Neural cell (in vitro differentiated cells): ENCODE measurements at regions not wholly inside any gene's neighbourhood (a gene's known extent, or its start where the extent isn't known, plus 50 kb on each side); places are given as distances from the start of the nearest gene placed in this dataset.

ENCODE experiments used
- H2AFZ ChIP-seq: fragments of 200-600, 300-800 bp; sonication (generic), shearing (Covaris generic); 2 replicates; pipeline ENCODE4 v1.6.0; 2014; ENCODE audit warnings: low read depth, mild to moderate bottlenecking, antibody characterized with exemption, low read length, moderate library complexity
- H3F3A ChIP-seq: fragments of 200-600 bp; shearing (Covaris generic); 2 replicates; pipeline ENCODE4 v1.6.1; 2016; ENCODE audit warnings: mild to moderate bottlenecking, moderate library complexity, mixed read lengths, antibody characterized with exemption, low read length; ENCODE audit not compliant: insufficient read depth, poor library complexity, severe bottlenecking
- H3K27ac ChIP-seq: fragments of 200-600, 300-800 bp; sonication (generic), shearing (Covaris generic); 2 replicates; pipeline ENCODE4 v1.5.1; 2014; ENCODE audit warnings: mild to moderate bottlenecking, low read length, moderate library complexity
- H3K27me3 ChIP-seq: fragments of 300-800, 200-600 bp; sonication (generic), shearing (Covaris generic); 2 replicates; pipeline ENCODE4 v1.6.0; 2014; ENCODE audit warnings: mild to moderate bottlenecking, low read depth, low read length, moderate library complexity; ENCODE audit not compliant: insufficient read depth
- H3K36me3 ChIP-seq: fragments of 300-800, 200-600 bp; sonication (generic), shearing (Covaris generic); 2 replicates; pipeline ENCODE4 v1.5.1; 2014; ENCODE audit warnings: mild to moderate bottlenecking, antibody characterized with exemption, low read length, moderate library complexity; ENCODE audit not compliant: insufficient read depth
- H3K4me2 ChIP-seq: fragments of 300-800, 200-600 bp; sonication (generic), shearing (Covaris generic); 2 replicates; pipeline ENCODE4 v1.6.0; 2014; ENCODE audit warnings: mild to moderate bottlenecking, low read length
- H3K4me3 ChIP-seq: fragments of 300-800, 200-600 bp; sonication (generic), shearing (Covaris generic); 2 replicates; pipeline ENCODE4 v1.5.1; 2014; ENCODE audit warnings: mild to moderate bottlenecking, low read length, moderate library complexity
- H3K79me2 ChIP-seq: fragments of 200-600 bp; shearing (Covaris generic); replicated peaks from 2 replicates; pipeline ENCODE4 v1.6.0; 2014; ENCODE audit warnings: mild to moderate bottlenecking, low read length, moderate library complexity; ENCODE audit not compliant: insufficient read depth
- H3K9ac ChIP-seq: fragments of 300-800, 200-600 bp; sonication (generic), shearing (Covaris generic); 2 replicates; pipeline ENCODE4 v1.6.1; 2016; ENCODE audit warnings: mild to moderate bottlenecking, low read length, mixed read lengths
- H3K9me2 ChIP-seq: fragments of 200-600 bp; shearing (Covaris generic); 2 replicates; pipeline ENCODE4 v1.6.1; 2016; ENCODE audit warnings: mild to moderate bottlenecking, low read length, mixed read lengths; ENCODE audit not compliant: insufficient read depth
- H3K9me3 ChIP-seq: fragments of 200-600, 300-800 bp; sonication (generic), shearing (Covaris generic); 2 replicates; pipeline ENCODE4 v1.6.1; 2016; ENCODE audit warnings: mild to moderate bottlenecking, mixed run types, low read length, moderate library complexity, mixed read lengths
- H4K20me1 ChIP-seq: fragments of 200-600 bp; shearing (Covaris generic); 2 replicates; pipeline ENCODE4 v1.6.1; 2016; ENCODE audit warnings: mild to moderate bottlenecking, mixed run types; ENCODE audit not compliant: insufficient read depth
- CTCF ChIP-seq: fragments of 450-650 bp; IDR thresholded peaks from 2 replicates; pipeline ENCODE4 v1.5.1; 2014; ENCODE audit warnings: antibody characterized with exemption, mild to moderate bottlenecking, moderate library complexity; ENCODE audit not compliant: poor library complexity, severe bottlenecking
- EP300 ChIP-seq: fragments of 450-650 bp; conservative IDR thresholded peaks from 2 replicates; pipeline ENCODE4 v1.6.1; 2014; ENCODE audit warnings: antibody characterized with exemption, mild to moderate bottlenecking, moderate library complexity; ENCODE audit not compliant: poor library complexity, severe bottlenecking
- EZH2 ChIP-seq: fragments of 200-600, 300-800 bp; shearing (Covaris generic), sonication (generic); IDR thresholded peaks from 2 replicates; pipeline ENCODE4 v1.6.1; 2014; ENCODE audit warnings: antibody characterized with exemption, low read length, borderline replicate concordance, mild to moderate bottlenecking; ENCODE audit not compliant: insufficient read depth, poor library complexity, severe bottlenecking
- MXI1 ChIP-seq: fragments of 450-650 bp; conservative IDR thresholded peaks from 2 replicates; pipeline ENCODE4 v1.6.1; 2014; ENCODE audit warnings: antibody characterized with exemption, mild to moderate bottlenecking; ENCODE audit not compliant: poor library complexity, severe bottlenecking
- POLR2AphosphoS5 ChIP-seq: IDR thresholded peaks from 2 replicates; pipeline ENCODE4 v1.6.1; 2012
- RAD21 ChIP-seq: fragments of 450-650 bp; conservative IDR thresholded peaks from 2 replicates; pipeline ENCODE4 v1.6.1; 2014; ENCODE audit warnings: antibody characterized with exemption, mild to moderate bottlenecking, moderate library complexity
- SMC3 ChIP-seq: fragments of 450-650 bp; conservative IDR thresholded peaks from 2 replicates; pipeline ENCODE4 v1.6.1; 2014; ENCODE audit warnings: antibody characterized with exemption, mild to moderate bottlenecking, moderate library complexity; ENCODE audit not compliant: poor library complexity
- TAF1 ChIP-seq: IDR thresholded peaks from 2 replicates; pipeline ENCODE4 v1.6.1; 2012; ENCODE audit warnings: low read depth
- TF ChIP-seq, protein P1 (sequence below): IDR thresholded peaks from 2 replicates; pipeline ENCODE4 v1.6.1; 2012; ENCODE audit warnings: borderline replicate concordance

DNA sequence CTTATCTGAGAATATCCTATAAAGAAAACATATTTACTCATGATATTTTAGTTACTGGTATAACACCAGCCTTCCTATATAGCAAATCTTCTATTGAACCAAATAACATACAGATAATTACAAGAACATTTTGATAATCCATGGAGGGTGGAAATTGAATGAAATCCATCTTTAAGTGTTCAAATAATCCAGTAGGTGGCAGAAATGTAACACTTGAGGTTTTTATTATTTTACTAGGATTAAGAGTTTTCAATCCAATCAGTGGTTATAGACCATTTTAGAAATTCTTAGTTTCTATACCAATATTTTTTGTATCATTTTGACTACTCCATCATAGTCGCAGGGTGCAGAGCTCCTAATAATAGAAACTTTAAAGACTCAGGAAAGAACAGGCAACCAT is 101.9 kb upstream of the KCNH8 start:
- TF ChIP-seq TAF1 (no peak), EP300 (no peak), RAD21 (peak; percentile 55), POLR2AphosphoS5 (no peak), EZH2 (no peak), CTCF (peak; percentile 53), SMC3 (peak; percentile 53), MXI1 (no peak)
- TF ChIP-seq, protein P1, sequence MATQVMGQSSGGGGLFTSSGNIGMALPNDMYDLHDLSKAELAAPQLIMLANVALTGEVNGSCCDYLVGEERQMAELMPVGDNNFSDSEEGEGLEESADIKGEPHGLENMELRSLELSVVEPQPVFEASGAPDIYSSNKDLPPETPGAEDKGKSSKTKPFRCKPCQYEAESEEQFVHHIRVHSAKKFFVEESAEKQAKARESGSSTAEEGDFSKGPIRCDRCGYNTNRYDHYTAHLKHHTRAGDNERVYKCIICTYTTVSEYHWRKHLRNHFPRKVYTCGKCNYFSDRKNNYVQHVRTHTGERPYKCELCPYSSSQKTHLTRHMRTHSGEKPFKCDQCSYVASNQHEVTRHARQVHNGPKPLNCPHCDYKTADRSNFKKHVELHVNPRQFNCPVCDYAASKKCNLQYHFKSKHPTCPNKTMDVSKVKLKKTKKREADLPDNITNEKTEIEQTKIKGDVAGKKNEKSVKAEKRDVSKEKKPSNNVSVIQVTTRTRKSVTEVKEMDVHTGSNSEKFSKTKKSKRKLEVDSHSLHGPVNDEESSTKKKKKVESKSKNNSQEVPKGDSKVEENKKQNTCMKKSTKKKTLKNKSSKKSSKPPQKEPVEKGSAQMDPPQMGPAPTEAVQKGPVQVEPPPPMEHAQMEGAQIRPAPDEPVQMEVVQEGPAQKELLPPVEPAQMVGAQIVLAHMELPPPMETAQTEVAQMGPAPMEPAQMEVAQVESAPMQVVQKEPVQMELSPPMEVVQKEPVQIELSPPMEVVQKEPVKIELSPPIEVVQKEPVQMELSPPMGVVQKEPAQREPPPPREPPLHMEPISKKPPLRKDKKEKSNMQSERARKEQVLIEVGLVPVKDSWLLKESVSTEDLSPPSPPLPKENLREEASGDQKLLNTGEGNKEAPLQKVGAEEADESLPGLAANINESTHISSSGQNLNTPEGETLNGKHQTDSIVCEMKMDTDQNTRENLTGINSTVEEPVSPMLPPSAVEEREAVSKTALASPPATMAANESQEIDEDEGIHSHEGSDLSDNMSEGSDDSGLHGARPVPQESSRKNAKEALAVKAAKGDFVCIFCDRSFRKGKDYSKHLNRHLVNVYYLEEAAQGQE: no peak

DNA sequence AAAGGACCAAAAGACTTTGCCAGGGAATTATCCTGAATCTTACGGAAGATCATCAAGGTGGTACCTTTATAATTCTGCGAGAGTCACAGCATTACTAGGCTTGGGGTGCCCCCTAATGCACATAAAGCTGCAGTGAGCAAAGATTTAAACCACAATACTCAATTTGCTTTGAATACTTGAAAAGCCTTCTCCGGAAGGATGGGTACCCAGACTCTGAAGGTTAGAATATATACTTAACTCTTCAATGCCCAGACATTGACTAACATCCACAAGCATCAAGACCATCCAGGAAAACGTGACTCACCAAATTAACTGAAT is 117.8 kb upstream of the KCNH8 start:
- Histone ChIP-seq H3K4me3 (no peak overlapping the region), H3F3A (no peaks in the 10 kb centered on the region), H3K27me3 (no peaks in the 10 kb centered on the region), H3K9me2 (no peaks in the 10 kb centered on the region), H3K36me3 (no peaks in the 10 kb centered on the region), H3K27ac (no peak overlapping the region), H3K9ac (no peak overlapping the region), H4K20me1 (no peaks in the 10 kb centered on the region), H3K4me2 (no peak overlapping the region), H3K9me3 (peaks cover 4% of the 10 kb centered on the region), H3K79me2 (no peaks in the 10 kb centered on the region), H2AFZ (no peak overlapping the region)
- TF ChIP-seq, protein P1: no peak
- TF ChIP-seq POLR2AphosphoS5: no peak
- TF ChIP-seq MXI1: no peak
- TF ChIP-seq TAF1: no peak
- TF ChIP-seq CTCF: peak; percentile 38
- TF ChIP-seq EZH2: no peak
- peak; percentile 52 for TF ChIP-seq RAD21
- no peak for TF ChIP-seq SMC3

More for the DNA sequence above, 101.9 kb upstream of the KCNH8 start:
- Histone ChIP-seq H3K36me3 (no peaks in the 10 kb centered on the region), H3K79me2 (no peaks in the 10 kb centered on the region), H3K9me3 (no peaks in the 10 kb centered on the region), H2AFZ (no peak overlapping the region), H3K27ac (no peak overlapping the region), H4K20me1 (no peaks in the 10 kb centered on the region), H3K9ac (no peak overlapping the region), H3F3A (no peaks in the 10 kb centered on the region), H3K4me2 (no peak overlapping the region), H3K4me3 (no peak overlapping the region), H3K9me2 (no peaks in the 10 kb centered on the region), H3K27me3 (no peaks in the 10 kb centered on the region)
